GM21737 (cell line): ENCODE measurements at regions not wholly inside any gene's neighbourhood (a gene's known extent, or its start where the extent isn't known, plus 50 kb on each side); places are given as distances from the start of the nearest gene placed in this dataset.
"Not testable (repeated sequence)": the region's sequence is repeated elsewhere in the genome, so short reads cannot be mapped to it uniquely, and the experiment has no call there.

Experiments
- ATAC-seq: cut with Tn5 transposase; IDR thresholded peaks from one replicate; pipeline ENCODE4 v1.9.1; 2021; ENCODE audit warnings: mild to moderate bottlenecking, moderate library complexity; ENCODE audit not compliant: unreplicated experiment

DNA sequence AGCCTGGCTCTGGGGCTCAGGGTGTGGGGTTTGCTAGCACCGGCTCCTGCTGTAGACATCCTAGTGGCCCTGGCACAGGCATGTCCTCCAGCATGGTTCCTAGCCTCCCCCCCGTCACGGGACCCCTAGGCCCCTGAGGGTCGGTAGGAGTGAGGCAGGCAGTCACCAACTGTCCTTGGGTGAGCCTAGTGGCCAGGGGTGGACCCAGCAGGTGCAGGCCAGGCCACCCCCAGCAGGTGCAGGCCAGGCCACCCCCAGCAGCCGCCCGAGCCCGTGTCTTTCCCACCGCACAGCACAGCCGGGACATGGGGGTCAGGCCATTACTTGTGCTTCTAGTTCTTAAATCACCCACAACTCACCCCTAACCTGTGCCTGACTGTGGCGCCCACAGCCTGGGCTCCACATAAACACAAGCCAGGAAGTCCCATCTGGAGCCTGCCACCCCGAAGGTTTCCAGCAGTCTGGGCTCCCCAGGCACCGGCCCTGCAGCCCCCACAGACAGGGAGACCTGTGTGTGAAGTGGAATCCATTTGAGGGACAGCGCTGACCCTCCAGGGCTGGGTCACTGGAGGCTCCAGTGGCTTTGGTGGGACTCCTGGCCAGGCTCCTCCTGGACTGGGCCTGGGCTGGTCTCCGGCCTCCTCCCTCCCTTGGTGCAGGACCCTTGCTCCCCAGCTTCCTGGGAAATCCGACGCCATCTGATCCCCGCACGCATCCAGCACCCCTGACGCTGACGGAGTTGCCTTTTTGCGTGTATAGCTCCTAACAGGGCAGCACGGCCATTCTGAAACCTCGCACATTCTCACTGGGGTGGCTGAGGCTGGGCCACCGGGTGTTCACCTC lies 114.1 kb upstream of the LPCAT1 start:
- ATAC-seq = no peak

DNA sequence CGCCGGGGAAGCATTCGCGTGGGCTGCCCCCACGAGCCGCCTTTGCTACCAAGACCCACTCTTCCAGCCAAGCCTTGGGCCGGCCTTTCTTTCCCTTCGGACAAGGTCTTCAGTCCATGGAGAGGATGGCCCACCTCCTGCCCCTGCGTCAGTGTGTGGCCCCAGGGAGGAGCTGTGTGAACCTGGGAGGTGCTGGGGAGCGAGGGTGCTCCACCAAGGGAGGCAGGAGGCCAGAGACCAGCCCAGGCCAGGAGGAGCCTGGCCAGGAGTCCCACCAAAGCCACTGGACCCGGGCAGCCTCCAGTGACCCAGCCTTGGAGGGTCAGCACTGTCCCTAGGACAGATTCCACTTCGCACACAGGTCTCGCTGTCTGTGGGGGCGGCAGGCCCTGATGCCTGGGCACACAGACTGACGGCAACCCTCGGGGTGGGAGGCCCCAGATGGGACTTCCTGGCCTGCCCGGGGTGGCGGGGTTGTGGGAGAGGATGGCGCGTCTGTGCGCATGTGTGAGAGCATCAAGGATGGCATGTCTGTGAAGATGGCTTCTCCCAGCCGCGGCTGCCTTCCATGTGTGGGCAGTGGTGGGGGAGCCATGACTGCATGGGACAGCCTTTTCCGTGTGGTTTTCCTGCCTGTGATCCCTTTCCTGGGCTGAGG lies 113.3 kb upstream of the LPCAT1 start:
- no peak for ATAC-seq

- not testable (repeated sequence) for ATAC-seq
These were observed 112.5 kb upstream of the LPCAT1 start for GRCh38 chr5:1636208-1636770.

DNA sequence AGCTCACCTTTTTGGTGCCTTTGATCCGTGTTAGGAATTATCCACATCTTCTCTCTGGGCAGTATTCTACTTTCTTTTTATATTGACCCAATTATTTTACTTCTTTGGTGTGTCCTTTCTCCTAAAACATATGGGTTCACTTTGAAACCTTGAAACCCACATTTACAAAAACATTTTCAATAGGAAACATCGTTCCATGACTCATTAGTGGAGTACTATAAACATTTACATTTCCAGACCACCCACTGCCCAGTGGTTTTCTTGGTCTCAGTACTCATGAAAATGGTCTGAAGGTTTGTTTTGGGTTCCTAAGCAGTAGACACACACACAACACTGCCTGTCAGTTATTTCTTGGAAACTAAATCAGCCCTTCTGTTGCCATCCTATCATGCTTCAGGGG lies 111.7 kb upstream of the LPCAT1 start:
- ATAC-seq = not testable (repeated sequence)

GRCh38 chr5:1634337-1634661 lies 110.5 kb upstream of the LPCAT1 start:
- no peak for ATAC-seq

GRCh38 chr5:1633605-1634336 lies 110.0 kb upstream of the LPCAT1 start:
- ATAC-seq = peak; percentile 94

DNA sequence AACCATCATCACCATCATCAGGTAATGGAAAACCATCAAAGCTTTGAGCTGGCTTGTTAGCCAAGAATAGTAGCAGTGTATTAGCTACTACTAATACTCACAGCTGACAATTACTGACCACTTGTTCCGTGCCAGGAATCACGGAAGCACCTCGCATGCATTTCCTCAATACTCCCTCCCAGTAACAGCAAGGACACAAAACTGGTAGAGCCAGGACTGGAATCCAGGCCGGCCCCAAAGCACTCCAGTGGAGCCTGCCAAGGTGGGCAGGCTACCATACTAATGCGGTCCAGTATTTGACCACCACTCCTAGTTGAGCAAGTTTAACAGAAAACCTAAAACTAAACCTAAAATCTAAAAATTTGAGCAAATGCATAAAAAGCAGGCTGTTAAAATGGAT lies 107.2 kb upstream of the LPCAT1 start:
- not testable (repeated sequence) for ATAC-seq

- ATAC-seq = not testable (repeated sequence)
These were observed 102.6 kb upstream of the LPCAT1 start for GRCh38 chr5:1626397-1626796.

- ATAC-seq = not testable (repeated sequence)
These were observed 95.8 kb upstream of the LPCAT1 start for GRCh38 chr5:1619531-1619930.

DNA sequence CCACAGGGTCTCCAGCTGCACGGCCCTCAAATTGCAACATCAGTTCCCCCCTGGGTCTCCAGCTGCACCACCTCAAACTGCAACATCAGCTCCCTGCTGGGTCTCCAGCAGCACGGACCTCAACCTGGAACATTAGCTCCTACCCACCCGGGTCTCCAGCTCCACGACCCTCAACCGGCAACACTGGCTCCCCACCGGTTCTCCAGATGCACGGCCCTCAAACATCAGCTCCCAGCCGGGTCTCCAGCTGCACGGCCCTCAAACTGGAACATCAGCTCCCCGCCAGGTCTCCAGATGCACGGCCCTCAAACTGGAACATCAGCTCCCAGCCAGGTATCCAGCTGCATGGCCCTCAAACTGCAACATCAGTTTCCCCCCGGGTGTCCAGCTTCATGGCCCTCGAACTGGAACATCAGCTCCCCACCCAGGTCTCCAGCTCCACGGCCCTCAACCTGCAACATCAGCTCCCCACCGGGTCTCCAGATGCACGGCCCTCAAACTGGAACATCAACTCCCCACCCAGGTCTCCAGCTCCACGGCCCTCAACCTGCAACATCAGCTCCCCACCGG lies 94.6 kb upstream of the LPCAT1 start:
- ATAC-seq = not testable (repeated sequence)

DNA sequence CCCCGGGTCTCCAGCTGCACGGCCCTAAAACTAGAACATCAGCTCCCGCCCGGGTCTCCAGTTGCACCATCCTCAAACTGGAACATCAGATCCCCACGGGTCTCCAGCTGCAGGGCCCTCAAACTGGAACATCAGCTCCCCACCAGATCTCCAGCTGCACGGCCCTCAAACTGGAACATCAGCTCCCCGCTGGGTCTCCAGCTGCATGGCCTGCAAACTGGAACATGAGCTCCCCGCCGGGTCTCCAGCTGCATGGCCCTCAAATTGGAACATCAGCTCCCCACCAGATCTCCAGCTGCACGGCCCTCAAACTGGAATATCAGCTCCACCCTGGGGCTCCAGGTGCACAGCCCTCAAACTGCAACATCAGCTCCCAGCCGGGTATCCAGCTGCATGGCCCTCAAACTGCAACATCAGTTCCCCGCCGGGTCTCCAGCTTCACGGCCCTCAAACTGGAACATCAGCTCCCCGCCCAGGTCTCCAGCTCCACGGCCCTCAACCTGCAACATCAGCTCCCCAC lies 93.5 kb upstream of the LPCAT1 start:
- ATAC-seq = not testable (repeated sequence)

DNA sequence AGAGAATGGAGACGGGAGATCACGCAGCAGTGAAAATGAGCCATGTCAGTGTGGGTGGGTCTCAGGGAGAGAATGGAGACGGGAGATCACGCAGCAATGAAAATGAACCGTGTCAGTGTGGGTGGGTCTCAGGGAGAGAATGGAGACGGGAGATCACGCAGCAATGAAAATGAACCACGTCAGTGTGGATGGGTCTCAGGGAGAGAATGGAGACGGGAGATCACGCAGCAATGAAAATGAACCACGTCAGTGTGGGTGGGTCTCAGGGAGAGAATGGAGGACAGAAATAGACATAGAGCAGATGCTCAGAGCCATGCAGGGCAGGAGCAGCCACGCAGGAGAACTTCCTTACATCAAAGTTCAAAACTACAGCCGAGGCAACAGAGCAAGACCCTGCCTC lies 89.8 kb upstream of the LPCAT1 start:
- not testable (repeated sequence) for ATAC-seq

- ATAC-seq = not testable (repeated sequence)
These were observed 86.8 kb upstream of the LPCAT1 start for GRCh38 chr5:1610526-1610925.

DNA sequence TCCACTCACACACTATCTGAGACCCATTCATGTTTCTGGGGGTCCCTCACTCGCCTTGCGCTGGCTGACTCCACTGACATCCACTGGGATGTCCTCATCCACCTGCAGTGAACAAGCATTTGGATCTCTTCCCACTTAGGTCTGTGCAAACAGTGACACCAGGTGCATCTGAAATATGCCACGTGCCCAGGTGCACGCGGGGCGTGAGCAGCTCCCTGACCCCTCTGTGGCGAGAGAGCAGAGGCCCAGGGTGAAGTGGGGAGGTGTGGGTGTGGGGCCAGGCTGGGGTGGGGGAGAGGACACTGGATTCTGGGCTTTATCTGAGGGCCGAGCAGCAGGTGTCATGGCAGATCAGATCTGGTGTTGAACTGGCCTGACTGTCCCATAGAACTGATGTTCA lies 85.4 kb upstream of the LPCAT1 start:
- ATAC-seq = not testable (repeated sequence)

DNA sequence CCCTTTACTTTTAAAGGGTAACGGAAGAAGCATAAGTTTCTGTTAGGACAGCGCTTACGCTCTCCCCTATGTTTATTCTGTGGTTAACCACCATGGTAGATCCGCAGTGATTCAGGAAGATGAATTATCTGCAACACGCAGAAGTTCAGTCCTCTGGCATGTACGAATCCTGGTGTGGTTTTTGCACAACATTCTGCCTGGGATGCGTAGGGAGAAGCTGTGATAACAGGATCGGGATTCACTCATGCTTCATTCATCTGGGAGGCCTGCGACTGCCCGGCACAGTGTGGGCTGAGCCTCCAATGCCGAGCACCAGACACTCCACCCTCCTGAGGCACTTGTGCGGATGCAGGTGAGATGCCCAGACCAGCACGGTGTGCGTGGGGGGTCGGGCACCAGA lies 84.6 kb upstream of the LPCAT1 start:
- ATAC-seq = not testable (repeated sequence)

GRCh38 chr5:1606951-1607350 lies 83.2 kb upstream of the LPCAT1 start:
- ATAC-seq = not testable (repeated sequence)

GRCh38 chr5:1603916-1604315 lies 80.2 kb upstream of the LPCAT1 start:
- ATAC-seq = not testable (repeated sequence)

- ATAC-seq = not testable (repeated sequence)
These were observed 77.8 kb upstream of the LPCAT1 start for GRCh38 chr5:1601565-1601964.

DNA sequence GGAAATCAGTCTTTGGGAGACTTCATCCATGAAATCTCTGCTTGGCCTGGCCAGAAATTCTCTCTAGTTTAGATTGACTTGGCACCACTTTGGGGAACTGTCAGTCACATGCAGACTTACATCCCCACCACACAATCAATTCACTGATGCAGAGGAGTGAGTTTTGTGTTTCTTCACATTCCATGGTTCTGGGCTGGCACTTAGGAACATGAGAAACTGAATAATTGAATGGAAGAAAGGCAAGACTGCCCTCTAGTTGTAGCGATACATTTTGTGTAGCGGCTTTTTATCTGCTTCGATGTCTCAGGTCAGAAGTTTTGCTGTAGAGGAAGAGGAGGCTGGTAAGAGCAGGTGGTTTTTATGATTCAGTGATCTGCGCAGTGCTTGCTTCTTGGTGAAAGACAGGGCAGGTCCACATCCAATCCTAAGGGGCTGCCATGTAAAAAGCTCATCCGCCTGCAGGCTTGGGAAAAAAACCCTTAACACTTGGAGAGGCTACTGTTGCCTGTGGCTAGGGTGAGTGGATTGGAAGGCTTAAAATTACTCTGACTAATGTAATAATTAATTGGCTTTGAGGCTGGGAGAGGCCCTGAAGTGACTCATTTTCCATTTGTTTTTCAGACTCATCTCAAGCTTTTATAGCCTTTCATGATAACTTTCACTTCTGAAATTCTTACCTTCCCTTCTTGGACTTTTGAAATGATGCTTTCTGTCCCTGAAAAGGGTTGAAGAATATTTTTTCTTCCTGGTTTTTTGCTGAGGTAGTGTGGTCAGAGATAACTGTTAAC lies 75.4 kb upstream of the LPCAT1 start:
- ATAC-seq = not testable (repeated sequence)

DNA sequence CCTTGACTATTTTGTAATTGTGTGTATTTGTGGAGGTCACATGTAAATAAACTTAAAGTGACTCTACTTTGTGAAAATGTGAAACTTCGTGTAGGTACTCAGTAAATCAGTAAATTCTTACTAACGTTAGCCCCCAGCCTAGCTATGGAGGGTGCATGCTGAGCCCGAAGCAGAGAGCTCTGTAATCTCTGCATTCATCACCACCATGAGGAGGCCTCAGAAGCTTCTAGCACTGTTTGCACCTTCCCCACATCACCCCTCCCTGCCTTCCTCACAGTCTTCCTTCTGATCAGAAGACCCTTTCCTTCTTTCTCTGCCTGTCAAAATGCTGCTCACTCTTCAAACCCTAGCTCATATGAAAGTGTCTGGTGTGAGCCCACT lies 73.3 kb upstream of the LPCAT1 start:
- not testable (repeated sequence) for ATAC-seq
